Left ventricle myocardium inferior (tissue), 1 donor: ENCODE measurements at regions not wholly inside any gene's neighbourhood (a gene's known extent, or its start where the extent isn't known, plus 50 kb on each side); places are given as distances from the start of the nearest gene placed in this dataset.

ENCODE experiments used
- DNase-seq: peaks from one replicate; pipeline ENCODE4 v3.0.0-alpha.2; 2020
- H3K27ac ChIP-seq: fragments of 200-600 bp; replicated peaks from 2 replicates; pipeline ENCODE4 v1.8.0; 2021
- H3K27me3 ChIP-seq: fragments of 200-600 bp; 2 replicates; pipeline ENCODE4 v1.8.0; 2021; ENCODE audit warnings: low read depth
- H3K36me3 ChIP-seq: fragments of 200-600 bp; 2 replicates; pipeline ENCODE4 v1.8.0; 2021
- H3K4me1 ChIP-seq: fragments of 200-600 bp; 2 replicates; pipeline ENCODE4 v1.8.0; 2021
- H3K4me3 ChIP-seq: fragments of 200-600 bp; 2 replicates; pipeline ENCODE4 v1.8.0; 2021; ENCODE audit warnings: mild to moderate bottlenecking, moderate library complexity
- H3K9me3 ChIP-seq: fragments of 200-600 bp; replicated peaks from 2 replicates; pipeline ENCODE4 v1.8.0; 2021
- intact Hi-C: fragments of 100-400 bp; cut with micrococcal nuclease; formaldehyde crosslinking; loops from one replicate; pipeline ENCODE4 v1.11.0; 2022
- TF ChIP-seq, protein P1 (sequence below): fragments of 200-600 bp; IDR thresholded peaks from 2 replicates; pipeline ENCODE4 v1.8.0; 2021; ENCODE audit warnings: antibody characterized with exemption, mild to moderate bottlenecking, borderline replicate concordance
- donor health status: DM: no; HTN: yes; CAD: no; lungs with severe emphysema.

DNA sequence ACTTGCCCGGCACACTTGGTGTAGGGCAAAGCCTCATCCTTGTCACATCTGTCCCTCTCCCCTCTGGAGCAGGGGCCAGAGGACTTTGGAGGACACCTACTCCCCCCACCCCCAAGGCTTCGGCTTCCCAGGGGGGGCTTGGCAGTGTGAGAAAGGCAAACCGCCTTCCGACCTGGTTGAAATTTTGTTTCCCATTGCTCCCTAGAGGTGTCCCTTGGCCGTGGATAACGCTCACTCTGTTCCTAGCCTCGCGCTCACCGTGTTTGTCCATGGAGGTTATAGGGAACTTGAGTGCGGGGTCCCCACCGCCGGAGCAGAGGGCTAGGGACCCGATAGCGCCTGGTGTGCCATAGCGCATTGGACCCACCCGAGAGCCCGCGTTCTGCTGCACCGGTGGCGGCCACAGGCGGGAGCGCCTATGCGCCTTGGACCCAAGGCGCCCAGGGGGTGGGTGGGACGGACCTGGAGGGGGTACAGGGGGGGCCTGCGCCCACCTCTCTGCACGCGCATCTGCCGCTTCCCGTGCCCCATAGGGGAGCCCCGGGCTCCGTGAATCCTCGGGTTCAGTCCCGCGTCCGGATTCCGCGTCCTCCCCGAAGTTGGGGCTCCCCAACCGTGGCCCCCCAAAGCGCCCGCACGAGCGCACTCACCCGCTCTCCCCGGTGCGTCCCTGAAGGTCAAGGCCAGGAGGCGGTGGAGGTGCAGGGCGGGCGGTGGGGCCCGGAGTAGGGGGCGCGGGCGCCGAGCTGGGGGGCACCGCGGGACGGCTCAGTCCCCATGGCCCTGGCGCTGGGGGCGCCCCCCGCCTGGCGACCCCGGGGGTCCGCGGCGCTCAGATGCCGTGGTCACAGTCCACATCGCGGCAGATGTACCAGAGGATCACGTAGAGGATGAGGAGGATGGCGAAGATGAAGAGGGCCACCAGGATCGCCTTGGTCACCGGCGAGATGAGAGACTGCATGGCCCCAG lies 82.7 kb upstream of the DHRSX start:
- intact Hi-C loops = loop anchor here (10.0 kb wide), 1 partner anchor 929 kb away; no protein-coding TSS in a partner anchor

DNA sequence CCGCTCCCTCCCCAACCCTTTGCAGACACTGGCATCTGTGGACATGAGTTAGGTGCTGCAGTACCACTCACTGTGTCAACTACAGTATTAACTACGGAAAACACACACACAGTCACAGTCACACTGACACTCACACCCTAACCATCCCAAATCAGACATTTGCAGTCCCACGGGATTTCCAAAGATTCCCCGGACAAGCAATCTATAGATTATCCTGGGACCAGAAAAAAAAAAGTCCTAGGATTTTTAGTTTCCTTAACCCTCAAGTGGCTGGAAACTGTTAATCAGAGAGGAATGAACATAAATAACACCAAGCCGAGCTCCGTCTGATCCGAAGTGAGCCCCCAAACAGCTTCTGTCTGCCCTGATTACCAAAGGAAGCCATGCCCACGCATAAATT lies 81.9 kb upstream of the DHRSX start:
- Histone ChIP-seq H3K9me3 (no peaks in the 10 kb centered on the region), H3K4me3 (no peak overlapping the region), H3K27ac (no peak overlapping the region), H3K36me3 (no peaks in the 10 kb centered on the region), H3K4me1 (peaks cover 20% of the 10 kb centered on the region), H3K27me3 (peaks cover 61% of the 10 kb centered on the region)
- TF ChIP-seq, protein P1, sequence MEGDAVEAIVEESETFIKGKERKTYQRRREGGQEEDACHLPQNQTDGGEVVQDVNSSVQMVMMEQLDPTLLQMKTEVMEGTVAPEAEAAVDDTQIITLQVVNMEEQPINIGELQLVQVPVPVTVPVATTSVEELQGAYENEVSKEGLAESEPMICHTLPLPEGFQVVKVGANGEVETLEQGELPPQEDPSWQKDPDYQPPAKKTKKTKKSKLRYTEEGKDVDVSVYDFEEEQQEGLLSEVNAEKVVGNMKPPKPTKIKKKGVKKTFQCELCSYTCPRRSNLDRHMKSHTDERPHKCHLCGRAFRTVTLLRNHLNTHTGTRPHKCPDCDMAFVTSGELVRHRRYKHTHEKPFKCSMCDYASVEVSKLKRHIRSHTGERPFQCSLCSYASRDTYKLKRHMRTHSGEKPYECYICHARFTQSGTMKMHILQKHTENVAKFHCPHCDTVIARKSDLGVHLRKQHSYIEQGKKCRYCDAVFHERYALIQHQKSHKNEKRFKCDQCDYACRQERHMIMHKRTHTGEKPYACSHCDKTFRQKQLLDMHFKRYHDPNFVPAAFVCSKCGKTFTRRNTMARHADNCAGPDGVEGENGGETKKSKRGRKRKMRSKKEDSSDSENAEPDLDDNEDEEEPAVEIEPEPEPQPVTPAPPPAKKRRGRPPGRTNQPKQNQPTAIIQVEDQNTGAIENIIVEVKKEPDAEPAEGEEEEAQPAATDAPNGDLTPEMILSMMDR = no peak
- DNase-seq = no peak
- intact Hi-C loops = loop anchor here (10.0 kb wide), 1 partner anchor 928 kb away; no protein-coding TSS in a partner anchor

More for the DNA sequence above, 82.7 kb upstream of the DHRSX start:
- Histone ChIP-seq H3K36me3 (no peaks in the 10 kb centered on the region), H3K4me3 (peak overlapping the region; percentile 44), H3K27ac (no peak overlapping the region), H3K9me3 (no peaks in the 10 kb centered on the region), H3K4me1 (peaks cover 20% of the 10 kb centered on the region), H3K27me3 (peaks cover 61% of the 10 kb centered on the region)
- TF ChIP-seq, protein P1 = no peak
- no peak for DNase-seq

DNA sequence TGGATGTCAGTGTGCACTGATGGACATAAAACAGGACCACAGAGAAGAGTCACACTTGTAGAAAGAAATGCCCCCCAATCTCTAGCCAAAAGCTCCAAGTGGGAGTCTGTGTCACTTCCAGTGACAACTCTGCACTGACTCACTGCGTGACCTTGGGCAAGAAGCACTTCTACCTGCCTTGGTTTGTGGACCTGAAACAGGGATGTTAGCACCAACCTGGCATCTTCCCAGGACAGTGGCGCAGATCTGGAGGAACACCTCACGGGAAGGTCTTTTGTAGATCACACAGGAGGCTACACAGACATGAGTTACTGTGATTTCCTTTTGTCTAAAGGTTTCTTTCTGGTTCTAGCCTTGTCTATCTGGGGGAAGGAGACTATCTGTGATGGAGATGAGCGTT lies 80.5 kb upstream of the DHRSX start:
- intact Hi-C loops = loop anchor here (10.0 kb wide), 1 partner anchor 926 kb away; no protein-coding TSS in a partner anchor
- TF ChIP-seq, protein P1 = no peak
- H3K36me3 ChIP-seq = no peaks in the 10 kb centered on the region

DNA sequence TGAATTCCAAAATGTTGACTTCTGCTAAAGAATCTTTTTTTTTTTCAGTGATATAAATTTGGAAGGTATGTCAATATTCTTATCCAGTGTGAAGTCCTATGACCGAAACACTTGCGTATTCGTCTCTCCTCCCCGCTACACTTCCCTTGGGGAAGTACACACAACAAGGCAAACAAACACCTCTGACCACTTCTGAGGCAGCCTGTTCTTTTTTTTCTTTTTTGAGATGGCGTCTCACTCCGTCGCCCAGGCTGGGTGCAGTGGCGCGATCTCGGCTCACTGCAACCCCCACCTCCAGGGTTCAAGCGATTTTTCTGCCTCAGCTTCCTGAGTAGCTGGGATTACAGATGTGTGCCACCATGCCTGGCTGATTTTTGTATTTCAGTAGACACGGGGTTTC lies 78.1 kb upstream of the DHRSX start:
- TF ChIP-seq, protein P1 = no peak
- no peak for DNase-seq
- Histone ChIP-seq H3K27me3 (peaks cover 45% of the 10 kb centered on the region), H3K4me1 (peaks cover 13% of the 10 kb centered on the region), H3K9me3 (no peaks in the 10 kb centered on the region), H3K27ac (no peak overlapping the region), H3K4me3 (no peak overlapping the region), H3K36me3 (no peaks in the 10 kb centered on the region)
- intact Hi-C loops = no loop called here

More for the DNA sequence above, 80.5 kb upstream of the DHRSX start:
- Histone ChIP-seq H3K4me3 (no peak overlapping the region), H3K9me3 (no peaks in the 10 kb centered on the region), H3K27ac (no peak overlapping the region), H3K4me1 (peaks cover 20% of the 10 kb centered on the region), H3K27me3 (peaks cover 61% of the 10 kb centered on the region)
- DNase-seq = no peak

DNA sequence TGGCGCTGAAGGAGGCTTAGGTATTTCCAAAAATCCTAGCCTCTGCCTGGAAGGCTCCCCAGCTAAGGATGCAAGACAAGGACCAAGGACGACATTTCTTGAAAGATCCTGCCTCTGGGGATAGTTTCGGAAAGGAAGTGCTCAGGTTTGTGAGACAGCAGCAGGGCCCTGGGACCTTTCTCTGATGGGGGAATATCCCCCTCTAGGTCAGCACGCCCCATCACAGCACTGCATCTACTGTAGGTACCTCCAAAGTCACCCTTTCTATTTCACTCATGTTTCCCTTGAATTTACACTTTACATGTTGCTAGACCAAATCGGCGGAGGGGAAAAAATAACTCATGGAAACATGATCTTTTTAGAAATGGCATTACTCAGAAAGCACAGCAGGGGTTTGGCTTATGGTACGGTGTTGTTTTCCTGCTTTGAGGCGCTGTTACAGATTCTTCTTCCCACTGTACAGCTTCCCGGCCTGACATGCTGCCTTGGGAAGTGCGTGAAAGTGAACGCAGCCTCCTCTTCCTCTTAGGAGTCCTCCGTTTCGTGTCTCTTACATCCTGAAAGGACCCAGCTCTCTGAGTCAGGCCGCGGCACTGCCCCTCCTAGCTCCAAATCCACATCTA lies 77.2 kb upstream of the DHRSX start:
- no peak overlapping the region for H3K4me3 ChIP-seq
- H3K27me3 ChIP-seq = peaks cover 35% of the 10 kb centered on the region
- intact Hi-C loops = no loop called here
- H3K4me1 ChIP-seq = peaks cover 4% of the 10 kb centered on the region
- no peak for DNase-seq
- no peak overlapping the region for H3K27ac ChIP-seq
- TF ChIP-seq, protein P1 = no peak
- H3K9me3 ChIP-seq = no peaks in the 10 kb centered on the region
- no peaks in the 10 kb centered on the region for H3K36me3 ChIP-seq
